A549 (cell line): ENCODE measurements at regions not wholly inside any gene's neighbourhood (a gene's known extent, or its start where the extent isn't known, plus 50 kb on each side); places are given as distances from the start of the nearest gene placed in this dataset.

Experiments used
- ATAC-seq, 2 experiments: fragments of 200-7000 bp in 1 of 2; fragments of >200 bp in 1 of 2; cut with Nextera tagmentation in 1 of 2; cut with Tn5 transposase in 1 of 2; 3 replicates each; pipeline versions ENCODE4 v1.8.0 to v1.9.1; 2018 to 2020; ENCODE audit warnings: mild to moderate bottlenecking in 1 of 2, moderate library complexity in 1 of 2
- CTCF ChIA-PET: fragments of 300-600 bp; sonication (Branson Sonifier 250); formaldehyde crosslinking; extraction: SDS; loops from one replicate; lab custom pipeline; 2021; ENCODE audit warnings: antibody characterized with exemption, inconsistent platforms; lab: Yijun Ruan, JAX
- POLR2A ChIA-PET: fragments of 350-600 bp; formaldehyde crosslinking; extraction: SDS; loops from one replicate; lab custom pipeline; 2021; ENCODE audit warnings: antibody characterized with exemption, inconsistent platforms; lab: Yijun Ruan, JAX
- DNase-seq, 2 experiments: peaks; one replicate each; pipeline versions ENCODE4 v3.0.0 to v3.0.0-alpha.2; 2011 to 2016; ENCODE audit warnings: low read depth in 1 of 2, low spot score in 1 of 2
- FAIRE-seq: peaks from 2 replicates; lab custom pipeline; 2011; peaks lifted over from hg19 to GRCh38; lab: Jason Lieb, UNC
- H3K27ac ChIP-seq, 2 experiments: fragments of >200 bp; sonication (Bioruptor Twin); formaldehyde crosslinking; 3 replicates each; pipeline ENCODE4 v1.5.1; 2016 to 2017
- H3K4me1 ChIP-seq: fragments of >200 bp; sonication (Bioruptor Twin); formaldehyde crosslinking; 3 replicates; pipeline ENCODE4 v1.6.1; 2016
- H3K4me2 ChIP-seq: fragments of >200 bp; sonication (Bioruptor Twin); formaldehyde crosslinking; 3 replicates; pipeline ENCODE4 v1.6.1; 2016
- H3K4me3 ChIP-seq: fragments of >200 bp; sonication (Bioruptor Twin); formaldehyde crosslinking; 3 replicates; pipeline ENCODE4 v1.5.1; 2016
- H3K9me3 ChIP-seq: fragments of >200 bp; sonication (Bioruptor Twin); formaldehyde crosslinking; 3 replicates; pipeline ENCODE4 v1.6.1; 2016
- BCL3 ChIP-seq: fragments of >200 bp; sonication (Bioruptor Twin); formaldehyde crosslinking; IDR thresholded peaks from 3 replicates; pipeline ENCODE4 v1.6.1; 2016
- BHLHE40 ChIP-seq: IDR thresholded peaks from 2 replicates; pipeline ENCODE4 v1.6.1; 2012; ENCODE audit warnings: low read depth, low read length, inconsistent platforms
- CEBPB ChIP-seq, 2 experiments: fragments of >200 bp in 1 of 2; sonication (Bioruptor Twin) in 1 of 2; formaldehyde crosslinking in 1 of 2; IDR thresholded peaks; 2 replicates each; pipeline ENCODE4 v1.6.1; 2012 to 2016
- CHD2 ChIP-seq: fragments of 150-350 bp; IDR thresholded peaks from 2 replicates; pipeline ENCODE4 v1.6.1; 2014; ENCODE audit warnings: low read length; ENCODE audit not compliant: partially characterized antibody
- CHD4 ChIP-seq: fragments of 200-600 bp; sonication (generic); IDR thresholded peaks from 2 replicates; pipeline ENCODE4 v1.6.1; 2016; ENCODE audit warnings: antibody characterized with exemption, mild to moderate bottlenecking, borderline replicate concordance
- E2F6 ChIP-seq: IDR thresholded peaks from 2 replicates; pipeline ENCODE4 v1.6.1; 2012; ENCODE audit warnings: low read depth, borderline replicate concordance
- FOSL2 ChIP-seq, 2 experiments: fragments of 450-650 bp in 1 of 2; fragments of >200 bp in 1 of 2; sonication (Bioruptor Twin) in 1 of 2; formaldehyde crosslinking; IDR thresholded peaks; 2 replicates each; pipeline versions ENCODE4 v1.5.0 to v1.6.1; 2016 to 2020; ENCODE audit warnings: mild to moderate bottlenecking in 1 of 2, moderate library complexity in 1 of 2
- HEYL ChIP-seq: fragments of 250-450 bp; sonication (Bioruptor Pico); IDR thresholded peaks from 2 replicates; pipeline ENCODE4 v1.8.0; 2021; ENCODE audit warnings: mild to moderate bottlenecking, moderate library complexity
- HOXB13 ChIP-seq: fragments of 250-450 bp; sonication (Bioruptor Pico); IDR thresholded peaks from 2 replicates; pipeline ENCODE4 v1.5.0; 2020; ENCODE audit warnings: low read depth, mild to moderate bottlenecking, moderate library complexity
- KDM5A ChIP-seq: fragments of 200-600 bp; sonication (generic); IDR thresholded peaks from 2 replicates; pipeline ENCODE4 v1.6.1; 2016; ENCODE audit warnings: antibody characterized with exemption, mild to moderate bottlenecking
- MAFK ChIP-seq: fragments of 450-650 bp; IDR thresholded peaks from 2 replicates; pipeline ENCODE4 v1.6.1; 2014; ENCODE audit not compliant: partially characterized antibody
- MAX ChIP-seq: IDR thresholded peaks from 2 replicates; pipeline ENCODE4 v1.6.1; 2012
- MAZ ChIP-seq: fragments of 150-350 bp; IDR thresholded peaks from 2 replicates; pipeline ENCODE4 v1.6.1; 2014; ENCODE audit warnings: antibody characterized with exemption, low read depth, low read length, borderline replicate concordance
- NPAS2 ChIP-seq: fragments of 250-450 bp; sonication (Bioruptor Pico); IDR thresholded peaks from 2 replicates; pipeline ENCODE4 v1.8.0; 2022; ENCODE audit warnings: mild to moderate bottlenecking, moderate library complexity, borderline replicate concordance
- NR3C1 ChIP-seq: fragments of >200 bp; sonication (Bioruptor Twin); formaldehyde crosslinking; IDR thresholded peaks from 3 replicates; pipeline ENCODE4 v1.6.1; 2017
- RAD21 ChIP-seq, 2 experiments: fragments of >200 bp in 1 of 2; sonication (Bioruptor Twin) in 1 of 2; formaldehyde crosslinking in 1 of 2; IDR thresholded peaks in 1 of 2; conservative IDR thresholded peaks in 1 of 2; 2 replicates in 1 of 2; 3 replicates in 1 of 2; pipeline ENCODE4 v1.6.1; 2012 to 2018; ENCODE audit warnings: inconsistent platforms in 1 of 2
- RCOR1 ChIP-seq: fragments of 150-350 bp; IDR thresholded peaks from 2 replicates; pipeline ENCODE4 v1.6.1; 2014; ENCODE audit warnings: antibody characterized with exemption, low read length, low read depth
- RNF2 ChIP-seq: fragments of 200-600 bp; sonication (generic); IDR thresholded peaks from 2 replicates; pipeline ENCODE4 v1.6.1; 2016; ENCODE audit warnings: low read depth, mild to moderate bottlenecking, antibody characterized with exemption, moderate library complexity, borderline replicate concordance
- TFCP2L1 ChIP-seq: fragments of 250-450 bp; sonication (Bioruptor Pico); IDR thresholded peaks from 2 replicates; pipeline ENCODE4 v1.5.0; 2021; ENCODE audit warnings: mild to moderate bottlenecking
- TP53 ChIP-seq: fragments of 250-450 bp; sonication (Bioruptor Pico); IDR thresholded peaks from 2 replicates; pipeline ENCODE4 v1.5.0; 2021; ENCODE audit warnings: mild to moderate bottlenecking, moderate library complexity
- ZNF302 ChIP-seq: fragments of 250-450 bp; sonication (Bioruptor Pico); IDR thresholded peaks from 2 replicates; pipeline ENCODE4 v1.9.0; 2021; ENCODE audit warnings: inconsistent platforms, mild to moderate bottlenecking, moderate library complexity
- TF ChIP-seq, protein P1 (sequence below): fragments of >200 bp; sonication (Bioruptor Twin); formaldehyde crosslinking; IDR thresholded peaks from 3 replicates; pipeline ENCODE4 v1.5.1; 2016
- TF ChIP-seq, protein P2 (sequence below): fragments of >200 bp; sonication (Bioruptor Twin); formaldehyde crosslinking; IDR thresholded peaks from 2 replicates; pipeline ENCODE4 v1.6.1; 2016

DNA sequence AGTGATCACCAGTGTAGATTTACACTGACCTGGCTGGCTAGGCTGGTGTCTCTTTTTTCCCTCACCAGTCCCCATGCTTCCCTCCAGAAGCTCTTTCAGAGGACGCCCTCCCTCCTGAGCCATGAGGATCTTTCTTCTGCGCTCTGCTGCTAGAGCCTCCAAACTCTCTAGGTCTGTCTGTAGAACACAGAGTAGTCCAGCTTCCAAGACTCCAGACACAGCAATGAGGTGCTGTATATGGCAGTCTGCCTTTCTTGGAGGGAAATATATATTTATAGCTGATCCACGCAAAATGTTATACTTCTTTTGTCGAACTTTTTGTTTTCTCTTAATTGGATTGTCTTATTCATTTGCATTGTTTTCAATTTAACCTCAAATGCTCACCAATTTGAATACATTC lies 1121.8 kb downstream of the ROBO2 start (continued):
- TF ChIP-seq BCL3 (no peak), MAZ (no peak), TP53 (CRISPR knock-in tag) (no peak), HEYL (no peak)

DNA sequence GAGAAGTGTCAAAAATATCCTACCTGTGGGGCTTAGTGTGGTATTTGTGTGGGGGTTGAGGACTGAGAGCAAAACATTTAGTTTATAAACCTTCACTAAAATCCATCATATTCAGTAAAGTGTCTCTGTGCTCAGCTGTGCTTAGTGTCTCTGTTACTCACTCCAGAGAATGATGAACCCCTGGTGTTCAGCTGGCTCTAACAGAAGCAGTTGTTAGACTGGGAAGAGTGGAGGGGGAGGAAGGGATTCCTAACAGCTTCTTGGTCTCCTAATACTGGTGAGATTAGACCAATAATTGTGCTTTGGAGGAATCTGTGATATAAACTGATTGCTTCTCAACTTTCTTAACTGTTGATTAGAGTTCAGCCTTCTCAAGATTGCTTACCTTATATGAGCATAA lies 1123.5 kb downstream of the ROBO2 start:
- POLR2A ChIA-PET: no interaction called here
- DNase-seq (no peak), ATAC-seq (no peak), FAIRE-seq (no peak)
- H3K9me3 ChIP-seq: no peaks in the 10 kb centered on the region
- no peaks in the 10 kb centered on the region for H3K4me1 ChIP-seq
- H3K4me2 ChIP-seq: no peak overlapping the region
- H3K4me3 ChIP-seq: no peak overlapping the region
- no peak overlapping the region for H3K27ac ChIP-seq
- CTCF ChIA-PET: no interaction called here
- no peak for TF ChIP-seq MAX
- no peak for TF ChIP-seq BHLHE40
- TF ChIP-seq, protein P1, sequence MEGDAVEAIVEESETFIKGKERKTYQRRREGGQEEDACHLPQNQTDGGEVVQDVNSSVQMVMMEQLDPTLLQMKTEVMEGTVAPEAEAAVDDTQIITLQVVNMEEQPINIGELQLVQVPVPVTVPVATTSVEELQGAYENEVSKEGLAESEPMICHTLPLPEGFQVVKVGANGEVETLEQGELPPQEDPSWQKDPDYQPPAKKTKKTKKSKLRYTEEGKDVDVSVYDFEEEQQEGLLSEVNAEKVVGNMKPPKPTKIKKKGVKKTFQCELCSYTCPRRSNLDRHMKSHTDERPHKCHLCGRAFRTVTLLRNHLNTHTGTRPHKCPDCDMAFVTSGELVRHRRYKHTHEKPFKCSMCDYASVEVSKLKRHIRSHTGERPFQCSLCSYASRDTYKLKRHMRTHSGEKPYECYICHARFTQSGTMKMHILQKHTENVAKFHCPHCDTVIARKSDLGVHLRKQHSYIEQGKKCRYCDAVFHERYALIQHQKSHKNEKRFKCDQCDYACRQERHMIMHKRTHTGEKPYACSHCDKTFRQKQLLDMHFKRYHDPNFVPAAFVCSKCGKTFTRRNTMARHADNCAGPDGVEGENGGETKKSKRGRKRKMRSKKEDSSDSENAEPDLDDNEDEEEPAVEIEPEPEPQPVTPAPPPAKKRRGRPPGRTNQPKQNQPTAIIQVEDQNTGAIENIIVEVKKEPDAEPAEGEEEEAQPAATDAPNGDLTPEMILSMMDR: no peak
- TF ChIP-seq CHD2: no peak
- no peak for TF ChIP-seq ZNF302
- TF ChIP-seq RCOR1: no peak

DNA sequence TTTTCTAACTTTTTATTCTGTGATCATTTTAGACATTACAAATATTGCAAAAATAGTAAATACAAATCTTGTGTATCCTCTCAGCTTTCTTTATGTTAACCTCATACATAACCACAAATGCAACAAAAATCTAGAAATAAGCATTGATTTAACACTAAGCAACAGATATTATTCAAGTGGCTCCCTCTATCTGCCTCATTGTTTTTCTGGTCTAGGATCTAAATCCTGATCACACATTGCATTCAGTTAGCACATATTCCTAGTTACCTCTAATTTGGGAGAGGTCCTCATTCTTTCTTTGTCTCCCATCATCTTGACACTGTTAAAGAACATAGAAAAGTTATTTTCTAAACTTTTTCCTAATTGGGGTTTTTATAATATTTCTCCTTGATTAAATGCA lies 1126.0 kb downstream of the ROBO2 start:
- no peak for ATAC-seq
- CTCF ChIA-PET: no interaction called here
- H3K4me3 ChIP-seq: no peak overlapping the region
- no peak for TF ChIP-seq NPAS2 (CRISPR knock-in tag)
- TF ChIP-seq TFCP2L1 (CRISPR knock-in tag): no peak
- TF ChIP-seq RAD21 (conservative IDR thresholded peaks at IDR 0.05 in 1 of 2, IDR thresholded peaks at IDR 0.05 in 1 of 2): no peak
- TF ChIP-seq KDM5A: no peak
- TF ChIP-seq, protein P2, sequence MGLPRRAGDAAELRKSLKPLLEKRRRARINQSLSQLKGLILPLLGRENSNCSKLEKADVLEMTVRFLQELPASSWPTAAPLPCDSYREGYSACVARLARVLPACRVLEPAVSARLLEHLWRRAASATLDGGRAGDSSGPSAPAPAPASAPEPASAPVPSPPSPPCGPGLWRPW: no peak
- no peak for TF ChIP-seq NR3C1
- TF ChIP-seq CHD4: no peak
- no peak for TF ChIP-seq MAFK
- no peak for TF ChIP-seq BHLHE40
- TF ChIP-seq FOSL2 (IDR thresholded peaks at IDR 0.05): no peak
- TF ChIP-seq FOSL2 (CRISPR knock-in tag; IDR thresholded peaks at IDR 0.05): no peak
- no peak for TF ChIP-seq E2F6
- no peak for TF ChIP-seq CEBPB (IDR thresholded peaks at IDR 0.05)
- no peak for TF ChIP-seq RNF2
- TF ChIP-seq MAX: no peak
- TF ChIP-seq HOXB13 (CRISPR knock-in tag): no peak
- TF ChIP-seq, all 56 proteins: peak for 0
- DNase-seq: no peak
- H3K4me2 ChIP-seq: no peak overlapping the region
- no peak for FAIRE-seq
- H3K27ac ChIP-seq: no peak overlapping the region
- no peaks in the 10 kb centered on the region for H3K9me3 ChIP-seq
- no peaks in the 10 kb centered on the region for H3K4me1 ChIP-seq
- POLR2A ChIA-PET: no interaction called here
